Stromal cell of bone marrow (primary cell): ENCODE measurements at regions not wholly inside any gene's neighbourhood (a gene's known extent, or its start where the extent isn't known, plus 50 kb on each side); places are given as distances from the start of the nearest gene placed in this dataset.
"Not testable (repeated sequence)": the region's sequence is repeated elsewhere in the genome, so short reads cannot be mapped to it uniquely, and the experiment has no call there.

Experiments
- DNase-seq: peaks from one replicate; pipeline ENCODE4 v3.0.0-alpha.2; 2012; ENCODE audit warnings: low read depth

DNA sequence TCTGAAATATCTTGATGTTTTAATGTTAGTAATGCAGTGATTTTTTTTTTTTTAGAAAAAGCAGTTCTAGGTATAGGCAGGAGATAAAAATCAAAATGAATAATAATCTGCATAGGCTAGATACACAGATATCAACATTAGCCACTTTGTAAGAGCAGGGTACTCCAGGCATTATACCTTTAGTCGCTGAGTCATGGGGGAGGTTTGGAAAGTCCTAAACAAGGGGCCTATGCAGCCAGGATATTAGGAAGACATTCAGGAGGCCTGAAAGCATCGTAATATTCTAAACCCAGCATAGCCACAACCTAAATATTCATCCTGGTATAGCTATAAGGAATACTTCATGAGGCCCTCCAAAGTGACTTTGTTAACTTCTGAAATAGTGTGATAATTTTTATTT is 258.1 kb upstream of the NECTIN3 start:
- no peak for DNase-seq

DNA sequence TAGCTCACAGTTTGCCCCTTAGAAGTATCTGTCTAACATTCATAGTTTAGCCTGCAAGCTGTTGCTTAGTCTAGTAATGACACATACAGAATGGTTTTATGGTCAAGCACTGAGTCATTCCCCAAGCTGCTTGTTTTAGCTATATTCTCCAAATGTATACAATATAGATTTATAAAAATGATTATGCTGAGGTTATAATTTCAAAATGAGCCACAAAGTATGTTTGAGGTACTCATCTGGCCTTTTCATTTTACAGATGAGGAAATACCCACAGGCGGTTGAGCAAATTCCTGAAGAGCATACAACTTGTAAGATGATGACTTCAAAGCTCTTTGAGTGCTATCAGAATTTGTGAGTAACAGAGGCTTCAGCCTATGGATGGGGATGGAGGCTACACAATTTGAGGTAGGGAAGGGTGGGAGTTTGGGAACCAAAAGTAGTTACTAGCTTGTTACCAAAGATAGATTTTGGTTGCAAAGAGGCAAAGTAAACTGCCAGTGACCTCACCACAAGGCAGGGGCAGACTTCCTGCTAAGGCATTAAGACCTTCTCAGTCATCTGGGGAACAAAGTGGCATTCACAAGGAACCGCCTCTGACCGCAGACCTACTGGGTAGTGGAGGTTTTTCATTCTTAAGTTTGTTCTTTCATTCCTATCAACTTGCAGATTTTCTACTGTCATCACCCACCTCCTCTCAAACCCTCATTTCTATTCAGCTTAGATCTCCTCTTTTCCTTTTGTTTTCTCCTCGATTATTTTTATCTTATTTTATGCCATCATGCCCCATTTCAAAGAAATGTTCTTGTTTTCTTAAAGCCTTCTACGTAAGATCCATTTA is 257.2 kb upstream of the NECTIN3 start:
- peak; percentile 65 for DNase-seq

DNA sequence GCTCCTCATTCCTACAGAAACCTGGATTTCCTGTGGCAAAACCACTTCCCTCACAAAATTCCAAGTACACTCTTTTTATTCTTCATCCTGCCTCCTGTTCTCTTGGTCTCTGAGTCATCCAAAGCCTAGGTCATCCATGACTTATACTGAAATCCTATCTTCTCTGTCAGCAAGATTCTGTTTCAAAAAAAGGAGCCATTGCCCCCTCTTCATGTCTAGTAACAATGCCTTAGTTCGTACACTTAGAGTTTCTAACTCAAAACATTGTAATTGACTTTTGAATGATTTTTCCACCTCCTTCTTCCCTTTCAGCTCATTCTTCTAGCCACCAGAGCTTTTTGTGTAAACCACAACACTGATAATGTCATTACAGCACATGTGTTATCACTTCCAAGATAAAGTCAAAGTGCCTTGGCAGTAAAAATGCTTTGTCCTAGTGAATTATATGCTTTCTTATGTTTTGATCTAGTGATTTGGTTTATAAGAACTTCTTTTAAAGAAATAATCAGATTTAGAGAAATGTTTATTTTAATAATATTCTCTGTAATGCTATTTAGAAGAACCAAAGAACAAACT is 256.5 kb upstream of the NECTIN3 start:
- peak; percentile 75 for DNase-seq

DNA sequence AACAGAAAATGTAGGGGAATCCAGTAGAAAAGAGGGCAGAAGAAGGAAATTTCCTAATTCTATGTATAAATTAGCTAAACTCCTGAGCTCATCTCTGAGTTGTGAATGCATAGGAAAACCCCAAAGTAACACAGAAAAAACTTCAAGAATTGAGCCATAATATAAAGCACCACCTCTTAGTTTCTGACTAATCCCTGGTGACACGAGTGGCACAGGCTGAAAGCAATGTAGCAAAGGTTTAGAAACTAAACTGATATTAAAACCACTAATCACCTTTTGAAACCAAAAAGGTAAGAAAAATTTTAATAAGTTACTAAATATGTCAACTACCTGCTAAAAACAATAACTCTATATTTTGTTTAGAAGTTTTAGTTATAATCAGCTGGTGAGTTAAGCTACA is 255.6 kb upstream of the NECTIN3 start:
- DNase-seq, result no peak

DNA sequence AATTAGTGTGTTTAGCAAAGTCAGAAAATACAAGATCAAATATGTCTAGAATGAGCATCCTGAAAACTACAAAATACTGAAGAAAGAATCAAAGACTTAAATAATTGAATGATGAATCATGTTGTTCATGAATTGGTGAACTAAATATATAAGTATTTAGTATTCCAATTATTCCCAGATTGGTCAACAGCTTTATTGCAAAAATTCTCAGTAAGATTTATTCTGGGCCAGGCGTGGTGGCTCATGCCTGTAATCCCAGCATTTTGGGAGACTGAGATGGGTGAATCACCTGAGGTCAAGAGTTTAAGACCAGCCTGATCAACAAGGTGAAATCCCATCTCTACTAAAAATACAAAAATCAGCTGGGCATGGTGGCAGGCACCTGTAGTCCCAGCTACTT is 250.0 kb upstream of the NECTIN3 start:
- DNase-seq, result no peak

DNA sequence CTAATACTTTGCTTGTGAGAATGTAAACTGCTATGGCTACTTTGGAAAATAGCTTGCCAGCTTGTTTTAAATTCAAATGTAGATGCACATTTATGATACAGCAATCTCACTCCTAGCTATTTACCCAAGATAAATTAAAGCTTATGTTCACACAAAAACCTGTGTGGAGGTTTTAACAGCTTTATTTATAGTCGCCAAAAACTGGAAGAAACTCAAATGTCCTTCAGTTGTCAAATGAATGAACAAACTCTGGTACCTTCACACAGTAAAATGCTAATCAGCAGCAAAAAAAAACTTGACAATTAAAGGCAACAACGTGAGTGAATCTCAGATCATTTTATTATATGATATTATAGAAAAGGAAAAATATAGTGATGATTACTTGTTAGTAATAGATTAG is 248.6 kb upstream of the NECTIN3 start:
- no peak for DNase-seq

DNA sequence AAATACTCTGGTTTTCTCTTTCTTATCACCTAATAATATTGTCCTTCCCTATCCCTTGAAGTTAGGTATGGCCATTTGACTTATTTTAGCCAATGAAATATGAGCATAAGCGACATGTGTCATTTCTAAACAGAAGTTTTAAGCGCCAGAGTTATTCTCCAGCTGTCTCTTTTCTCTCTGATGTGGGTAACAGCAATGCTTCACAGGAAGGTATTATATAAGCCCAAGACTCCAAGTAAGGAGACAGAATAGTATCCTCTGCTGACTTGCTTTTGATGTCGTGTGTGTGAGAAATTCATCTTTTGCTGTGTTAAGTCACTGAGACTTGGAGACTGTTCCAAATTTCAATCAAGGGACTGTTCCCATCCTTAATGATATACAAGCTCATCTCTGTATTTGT is 224.6 kb upstream of the NECTIN3 start:
- no peak for DNase-seq

DNA sequence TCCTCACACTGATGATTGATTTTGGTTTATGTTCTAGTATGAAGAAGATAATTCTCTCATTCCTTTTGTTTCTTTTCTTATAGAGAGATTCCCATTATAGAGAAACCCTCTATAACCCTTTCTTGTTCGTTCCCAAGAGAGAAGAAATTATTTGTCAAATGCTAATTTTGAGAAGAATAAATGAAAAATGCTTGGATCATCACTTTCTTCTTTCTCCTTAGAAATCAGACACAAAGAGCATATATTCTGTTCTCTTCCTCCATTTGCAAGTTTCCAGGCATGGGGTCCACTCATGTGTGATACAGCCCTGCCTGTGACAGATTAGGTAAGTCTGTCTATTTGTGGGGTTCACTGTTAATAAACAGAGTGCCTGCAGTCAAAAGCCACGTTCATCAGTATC is 222.6 kb upstream of the NECTIN3 start:
- DNase-seq, result no peak

DNA sequence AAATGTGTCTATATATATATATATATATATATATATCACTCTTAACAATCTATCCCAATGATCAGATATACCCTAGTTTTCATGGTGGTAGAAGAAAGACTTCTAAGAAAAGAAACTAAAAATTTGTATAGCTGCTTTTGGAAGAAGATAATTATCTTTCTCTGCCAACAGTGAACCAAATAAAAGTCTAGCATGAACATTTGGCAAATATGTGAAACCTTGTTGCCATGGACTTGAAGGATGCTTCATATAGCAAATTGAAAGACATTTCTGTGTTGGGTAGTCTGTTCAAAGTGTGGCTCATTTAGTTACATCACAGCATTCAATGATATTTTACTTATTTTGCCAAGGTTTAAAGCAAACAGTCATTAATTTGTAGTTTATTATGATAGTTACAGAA is 219.9 kb upstream of the NECTIN3 start:
- no peak for DNase-seq

DNA sequence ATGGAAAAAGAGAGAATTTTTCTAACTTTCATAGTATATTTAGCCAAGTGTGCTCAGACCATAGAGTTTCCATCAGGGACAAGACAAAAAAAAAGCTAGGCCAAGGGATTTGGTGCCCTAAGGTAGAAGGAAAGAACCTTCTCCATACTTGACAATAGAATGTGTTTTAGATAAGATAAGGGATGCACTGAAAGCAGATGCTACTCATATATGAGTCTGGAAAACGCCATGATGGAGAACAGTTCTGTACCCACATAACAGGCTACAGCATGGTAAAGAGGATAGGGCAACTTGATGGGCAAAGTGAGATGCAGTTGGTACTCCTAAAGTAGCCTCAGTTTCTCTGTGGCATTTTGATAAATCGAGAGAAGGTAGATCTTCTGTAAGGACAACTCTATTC is 216.4 kb upstream of the NECTIN3 start:
- no peak for DNase-seq

DNA sequence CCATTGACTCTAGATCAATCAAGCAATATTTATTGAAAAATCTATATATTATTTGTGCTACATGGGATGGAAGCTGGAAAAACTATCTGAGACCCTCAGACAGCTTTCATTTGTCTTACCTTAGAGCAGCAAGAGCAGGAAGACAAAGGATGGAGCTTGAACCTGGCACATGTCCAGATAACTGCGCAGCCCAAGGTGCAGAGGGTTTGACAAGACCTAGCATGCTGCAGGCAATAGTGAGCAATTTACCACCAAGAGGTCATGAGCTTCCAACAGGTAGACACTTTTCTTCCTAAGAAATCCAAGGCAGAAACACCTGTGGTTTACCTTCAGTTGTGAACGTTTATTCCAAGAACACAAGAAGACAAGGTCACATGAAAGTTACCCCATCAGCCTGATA is 214.7 kb upstream of the NECTIN3 start:
- no peak for DNase-seq

DNA sequence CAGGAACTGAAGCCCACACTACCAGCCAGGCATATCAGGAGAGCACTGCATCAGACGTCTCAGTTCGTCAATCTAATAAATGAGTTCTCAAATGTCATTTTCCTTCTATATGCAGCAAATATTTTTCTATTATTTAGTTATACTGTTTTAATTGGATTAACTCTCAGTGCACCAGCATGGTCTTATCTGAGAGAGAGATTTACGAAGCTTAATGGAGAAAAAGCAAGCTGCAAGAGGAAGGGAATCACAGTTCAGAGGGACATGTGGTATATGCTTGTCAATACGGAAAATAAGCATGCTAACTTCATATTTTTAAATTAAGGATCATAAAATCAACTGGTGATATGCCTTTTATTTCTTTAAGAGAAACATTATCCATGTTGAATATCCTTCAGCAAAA is 213.1 kb upstream of the NECTIN3 start:
- DNase-seq, result no peak

DNA sequence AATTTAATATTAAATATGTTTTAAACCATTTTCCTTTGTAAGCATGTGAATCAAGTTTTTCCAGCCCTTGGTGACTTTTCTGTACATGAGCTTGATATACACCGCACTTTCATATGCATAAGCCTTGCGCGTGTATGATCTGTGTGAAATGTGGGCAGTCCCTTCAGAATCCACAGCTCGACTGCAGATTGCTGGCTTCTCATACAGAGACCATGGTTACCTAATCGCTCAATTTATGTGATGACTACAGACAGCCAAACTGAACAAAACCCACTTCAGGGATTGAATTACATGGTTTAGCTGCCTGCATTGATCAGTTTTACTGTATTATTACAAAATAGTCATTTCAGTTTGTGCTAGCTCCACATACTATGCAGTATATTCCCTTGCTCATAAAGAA is 212.3 kb upstream of the NECTIN3 start:
- DNase-seq, result no peak

DNA sequence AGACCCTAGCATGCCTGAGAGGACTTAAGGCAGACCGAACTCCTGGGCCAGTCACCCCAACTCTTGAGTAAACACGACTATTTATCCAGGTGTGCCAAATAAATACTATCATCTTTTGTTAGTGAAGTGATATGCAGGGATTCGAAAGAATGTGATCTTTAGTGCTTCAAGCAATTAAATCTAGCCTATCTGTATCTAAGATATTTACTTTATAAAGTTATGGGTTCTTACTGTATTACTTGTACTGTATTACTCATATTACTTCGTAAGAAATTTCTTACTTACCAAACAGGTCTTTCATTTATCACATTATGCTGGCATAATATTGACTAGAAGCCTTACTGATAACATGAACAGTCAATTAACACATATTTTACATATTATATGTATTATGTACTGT is 211.6 kb upstream of the NECTIN3 start:
- DNase-seq, result no peak

DNA sequence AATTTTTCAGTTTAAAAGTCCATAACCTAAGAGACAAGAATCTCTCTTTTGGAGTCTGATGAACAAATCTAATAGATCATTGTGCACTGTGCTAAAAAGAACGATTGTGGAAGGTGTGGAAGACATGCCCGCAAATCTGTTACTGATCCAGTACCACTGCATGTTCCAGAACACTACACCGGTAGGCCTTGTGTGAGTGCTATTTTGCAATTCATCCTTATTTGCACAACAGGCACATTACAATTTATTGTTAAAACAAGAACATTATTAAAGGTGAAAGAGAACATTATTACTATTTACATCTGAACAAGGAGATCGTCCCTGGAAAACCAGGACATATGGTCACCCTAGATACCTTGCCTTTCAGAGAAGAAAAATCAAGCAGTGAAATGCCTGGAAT is 205.7 kb upstream of the NECTIN3 start:
- no peak for DNase-seq

DNA sequence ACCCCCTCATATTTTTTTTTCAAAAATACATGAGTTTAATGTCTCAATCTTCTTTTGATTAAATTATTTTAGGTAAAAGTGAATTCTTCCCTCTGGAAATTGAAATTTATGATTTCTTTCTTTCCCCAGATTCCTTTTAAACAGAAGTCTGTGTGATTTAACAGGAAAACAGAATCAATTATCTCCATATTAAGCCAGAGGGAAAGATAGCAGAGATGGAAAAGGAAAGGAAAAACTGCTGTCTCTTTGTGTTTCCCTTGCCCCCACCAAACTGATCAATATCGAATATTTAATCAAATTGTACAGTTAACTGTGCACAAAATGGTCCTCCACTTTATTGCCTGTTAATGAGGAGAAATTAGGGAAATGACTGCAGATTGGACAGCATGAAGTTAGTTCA is 203.5 kb upstream of the NECTIN3 start:
- no peak for DNase-seq

DNA sequence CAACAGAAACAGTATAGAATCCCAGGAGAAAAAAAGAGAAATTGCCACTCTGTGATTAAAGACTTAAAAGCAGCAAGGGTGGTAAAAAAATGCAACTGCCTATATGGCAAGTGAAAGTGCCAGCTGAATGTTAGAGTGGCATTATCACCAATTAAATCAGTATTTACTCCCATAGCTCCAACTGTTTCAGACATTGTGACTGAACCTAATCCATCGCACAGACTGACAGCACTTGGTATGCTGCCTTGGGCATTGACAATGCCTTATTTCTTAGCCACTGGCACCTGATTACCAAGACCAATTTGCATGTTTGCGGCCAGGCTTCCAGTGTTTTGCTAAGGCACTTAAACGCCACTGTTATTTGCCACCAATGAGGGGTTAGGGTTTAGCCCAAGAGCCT is 201.9 kb upstream of the NECTIN3 start:
- DNase-seq, result no peak

DNA sequence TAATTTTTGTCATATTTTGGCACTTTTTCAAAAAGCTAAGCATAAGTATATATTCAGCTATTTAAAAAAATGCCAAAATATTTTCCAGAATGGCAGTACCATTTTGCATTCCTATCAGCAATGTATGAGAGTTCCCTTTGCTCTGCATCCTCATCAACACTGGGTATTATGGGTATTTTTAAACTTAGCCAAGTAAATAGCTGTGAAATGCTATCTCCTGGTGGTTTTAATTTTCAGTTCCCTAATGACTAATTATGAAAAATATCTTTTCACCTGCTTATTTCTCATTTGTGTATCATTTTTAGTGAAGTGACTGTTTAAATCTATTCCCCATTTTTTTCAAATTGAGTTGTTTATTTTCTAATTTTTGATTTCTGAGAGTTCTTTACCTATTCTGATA is 199.7 kb upstream of the NECTIN3 start:
- DNase-seq, result no peak

DNA sequence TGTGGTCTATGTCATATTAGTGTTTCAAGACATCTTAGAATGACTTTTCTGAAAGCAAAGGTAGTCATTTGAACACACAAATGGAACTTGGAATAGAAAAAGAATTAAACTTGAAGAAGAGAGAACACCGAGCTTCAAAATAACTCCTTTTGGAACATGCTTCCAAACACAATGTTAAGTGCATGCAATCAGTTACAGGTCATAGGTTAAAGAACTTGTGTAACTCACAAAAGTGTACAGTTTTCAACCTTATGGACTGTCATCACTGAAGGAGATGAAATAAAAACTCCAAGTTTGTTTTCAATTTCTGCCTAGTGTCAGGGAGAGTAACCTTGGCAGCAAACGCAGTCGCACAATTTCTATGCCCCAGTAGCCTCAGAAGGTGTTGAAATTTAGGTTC is 192.9 kb upstream of the NECTIN3 start:
- DNase-seq, result no peak

DNA sequence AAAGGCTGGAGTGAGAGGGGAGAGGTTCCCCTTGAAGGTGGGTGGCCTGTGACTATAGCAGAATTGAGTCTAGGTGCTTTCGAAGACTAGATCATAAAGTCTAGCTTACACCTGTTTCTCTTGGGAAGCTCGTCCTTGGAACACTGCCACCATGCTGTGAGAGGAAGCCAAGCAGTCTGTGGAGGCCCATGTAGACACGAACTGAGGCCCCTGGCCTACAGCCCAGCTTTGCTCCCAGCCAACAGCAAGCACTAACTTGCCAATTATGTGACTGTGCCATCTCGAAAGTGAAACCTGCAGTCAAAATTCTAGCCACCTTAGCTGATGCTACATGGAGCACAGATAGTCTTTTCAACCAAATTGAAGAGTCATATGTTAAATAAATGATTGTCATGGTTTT is 190.5 kb upstream of the NECTIN3 start:
- DNase-seq, result no peak

DNA sequence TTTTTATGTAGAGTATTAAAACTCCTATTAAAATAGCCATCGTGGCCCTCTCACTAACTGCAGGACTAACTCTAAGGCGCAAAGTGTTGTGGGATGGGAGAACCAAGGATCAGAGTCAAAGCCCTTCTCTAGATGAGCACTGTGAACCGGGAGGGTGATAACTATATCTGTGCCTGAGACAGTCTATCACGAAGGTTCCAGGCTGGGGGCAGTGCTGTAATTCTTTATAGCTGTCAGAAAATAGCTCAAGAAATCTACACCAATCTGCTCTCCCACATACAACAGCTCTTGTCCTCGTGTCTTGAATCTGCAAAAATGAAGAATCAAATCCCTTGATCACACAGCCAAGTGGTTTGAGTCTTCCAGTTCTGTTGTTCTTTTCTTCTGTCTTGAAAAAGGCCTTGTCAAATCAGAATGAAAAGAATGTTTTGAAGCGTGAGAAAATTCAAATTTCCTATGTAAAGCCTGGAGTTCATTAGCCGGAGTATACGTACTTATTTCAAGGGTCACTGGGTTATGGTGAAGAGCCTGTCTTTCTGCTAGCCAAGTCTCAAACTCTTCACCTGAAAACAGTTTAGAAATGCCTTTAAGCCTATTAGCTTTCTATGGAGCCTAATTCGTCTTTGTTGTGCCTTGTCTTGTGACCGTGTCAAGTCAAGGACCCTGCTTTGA is 185.3 kb upstream of the NECTIN3 start:
- no peak for DNase-seq

DNA sequence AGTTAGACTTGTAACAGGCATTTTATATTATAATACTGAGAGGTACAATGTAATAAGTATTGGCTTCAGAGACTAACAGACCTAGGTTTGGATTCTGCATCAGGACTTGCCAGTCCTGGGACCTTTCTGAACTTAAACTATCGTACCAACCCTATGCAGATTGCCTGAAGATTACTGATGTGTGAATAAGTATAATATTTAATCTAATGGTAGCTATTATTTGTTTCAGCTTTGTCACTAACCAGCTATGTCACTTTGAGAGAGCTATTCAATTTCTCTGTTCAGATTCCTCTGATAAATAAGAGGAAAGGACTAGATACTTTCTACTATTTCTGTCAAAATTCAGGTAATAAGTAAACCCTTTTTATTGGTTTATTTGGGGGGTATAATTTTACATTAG is 184.4 kb upstream of the NECTIN3 start:
- no peak for DNase-seq

DNA sequence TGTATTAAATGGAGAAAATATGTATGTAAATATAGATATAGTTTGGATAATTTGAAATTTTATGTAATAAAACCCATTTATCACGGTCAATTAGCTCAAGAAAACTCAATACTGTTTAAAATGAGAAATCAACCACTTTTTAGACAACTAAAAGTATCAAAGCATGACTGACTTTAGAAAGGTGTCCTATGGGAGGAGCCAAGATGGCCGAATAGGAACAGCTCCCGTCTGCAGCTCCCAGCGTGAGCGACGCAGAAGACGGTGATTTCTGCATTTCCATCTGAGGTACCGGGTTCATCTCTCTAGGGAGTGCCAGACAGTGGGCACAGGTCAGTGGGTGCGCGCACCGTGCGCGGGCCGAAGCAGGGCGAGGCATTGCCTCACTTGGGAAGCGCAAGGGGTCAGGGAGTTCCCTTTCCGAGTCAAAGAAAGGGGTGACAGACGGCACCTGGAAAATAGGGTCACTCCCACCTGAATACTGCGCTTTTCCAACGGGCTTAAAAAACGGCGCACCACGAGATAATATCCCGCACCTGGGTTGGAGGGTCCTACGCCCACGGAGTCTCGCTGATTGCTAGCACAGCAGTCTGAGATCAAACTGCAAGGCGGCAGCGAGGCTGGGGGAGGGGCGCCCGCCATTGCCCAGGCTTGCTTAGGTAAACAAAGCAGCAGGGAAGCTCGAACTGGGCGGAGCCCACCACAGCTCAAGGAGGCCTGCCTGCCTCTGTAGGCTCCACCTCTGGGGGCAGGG is 182.8 kb upstream of the NECTIN3 start:
- DNase-seq, result not testable (repeated sequence)
